ENCODE measurements at regions not wholly inside any gene's neighbourhood (a gene's known extent, or its start where the extent isn't known, plus 50 kb on each side); places are given as distances from the start of the nearest gene placed in this dataset.
"Not testable (repeated sequence)": the region's sequence is repeated elsewhere in the genome, so short reads cannot be mapped to it uniquely, and the experiment has no call there.

- CTCF ChIA-PET: interaction anchor here (0.5 to 1.6 kb wide), 14 partner anchors 9 to 954 kb away, joined by 3 to 10 read pairs (median 5); a partner anchor contains a TSS
- intact Hi-C loops (cut with DNase I, micrococcal nuclease): loop anchor here (1.0 to 2.0 kb wide), 3 partner anchors 31 to 520 kb away; no protein-coding TSS in a partner anchor
- H3K9me3 Mint-ChIP-seq (ENCODE audit: low read depth): no peaks in the 10 kb centered on the region
These were observed 120.5 kb upstream of the PRSS16 start for GRCh38 chr6:27126815-27127537.

GRCh38 chr6:27127874-27128273 lies 119.6 kb upstream of the PRSS16 start:
- H3K4me3 Mint-ChIP-seq; H3K36me3 Mint-ChIP-seq (ENCODE audit: low read depth); H3K27ac Mint-ChIP-seq; H3K27me3 Mint-ChIP-seq; ATAC-seq; DNase-seq; H3K9me3 Mint-ChIP-seq (ENCODE audit: low read depth); POLR2A ChIA-PET: not testable (repeated sequence)
- peaks cover 20% of the 10 kb centered on the region for H3K4me1 Mint-ChIP-seq
- CTCF ChIA-PET: interaction anchor here (0.7 to 1.6 kb wide), 3 partner anchors 11 to 171 kb away, joined by 4 to 10 read pairs (median 7); a partner anchor contains a TSS
- intact Hi-C loops (cut with DNase I, micrococcal nuclease): loop anchor here (1.0 to 2.0 kb wide), 3 partner anchors 30 to 521 kb away; no protein-coding TSS in a partner anchor

More at GRCh38 chr6:27126815-27127537, 120.5 kb upstream of the PRSS16 start:
- Mint-ChIP-seq H3K27me3 (no peaks in the 10 kb centered on the region), H3K27ac (peak overlapping the region; percentile 67), H3K36me3 (ENCODE audit: low read depth) (no peaks in the 10 kb centered on the region), H3K4me3 (peak overlapping the region; percentile 68), H3K4me1 (peaks cover 20% of the 10 kb centered on the region)
- peak; percentile 74 for ATAC-seq
- POLR2A ChIA-PET: interaction anchor here (0.6 to 1.1 kb wide), 5 partner anchors 19 to 1740 kb away, joined by 3 to 14 read pairs (median 7); a partner anchor contains a TSS
- DNase-seq: peak; percentile 89

GRCh38 chr6:27128311-27129094 lies 119.0 kb upstream of the PRSS16 start:
- Mint-ChIP-seq H3K36me3 (ENCODE audit: low read depth) (no peaks in the 10 kb centered on the region), H3K4me3 (no peak overlapping the region), H3K4me1 (peaks cover 20% of the 10 kb centered on the region), H3K9me3 (ENCODE audit: low read depth) (no peaks in the 10 kb centered on the region), H3K27me3 (no peaks in the 10 kb centered on the region), H3K27ac (no peak overlapping the region)
- POLR2A ChIA-PET: interaction anchor here (0.6 kb wide), 1 partner anchor 911 kb away, joined by 5 read pairs; no protein-coding TSS in a partner anchor
- CTCF ChIA-PET: interaction anchor here (0.7 kb wide), 1 partner anchor 171 kb away, joined by 4 read pairs; no protein-coding TSS in a partner anchor
- intact Hi-C loops (cut with DNase I, micrococcal nuclease): no loop called here
- DNase-seq (no peak), ATAC-seq (no peak)

- intact Hi-C loops (cut with DNase I, micrococcal nuclease): no loop called here
These were observed 118.2 kb upstream of the PRSS16 start for GRCh38 chr6:27129095-27129815.

GRCh38 chr6:27129917-27130316 lies 117.6 kb upstream of the PRSS16 start:
- no peaks in the 10 kb centered on the region for H3K27me3 Mint-ChIP-seq
- ChIA-PET POLR2A (interaction anchor here (6.1 kb wide), 1 partner anchor 16 kb away, joined by 368 read pairs; a partner anchor contains a TSS), CTCF (interaction anchor here (3.1 kb wide), 1 partner anchor 15 kb away, joined by 15 read pairs; no protein-coding TSS in a partner anchor)
- no peak for ATAC-seq
- H3K27ac Mint-ChIP-seq: peak overlapping the region; percentile 19
- no peak overlapping the region for H3K4me3 Mint-ChIP-seq
- H3K9me3 Mint-ChIP-seq (ENCODE audit: low read depth): no peaks in the 10 kb centered on the region
- no peak for DNase-seq
- intact Hi-C loops (cut with DNase I, micrococcal nuclease): loop anchor here (5.0 to 10.0 kb wide), 7 partner anchors 533 to 1735 kb away; partner anchors contain the start of gene ABT1 (in 2 of the 2)
- H3K4me1 Mint-ChIP-seq: peaks cover 29% of the 10 kb centered on the region
- H3K36me3 Mint-ChIP-seq (ENCODE audit: low read depth): no peaks in the 10 kb centered on the region

More at GRCh38 chr6:27129095-27129815, 118.2 kb upstream of the PRSS16 start:
- H3K9me3 Mint-ChIP-seq (ENCODE audit: low read depth): no peaks in the 10 kb centered on the region
- H3K36me3 Mint-ChIP-seq (ENCODE audit: low read depth): no peaks in the 10 kb centered on the region
- DNase-seq (no peak), ATAC-seq (no peak)
- peaks cover 24% of the 10 kb centered on the region for H3K4me1 Mint-ChIP-seq
- ChIA-PET POLR2A (interaction anchor here (0.6 kb wide), 1 partner anchor 912 kb away, joined by 5 read pairs; no protein-coding TSS in a partner anchor), CTCF (no interaction called here)
- no peaks in the 10 kb centered on the region for H3K27me3 Mint-ChIP-seq
- no peak overlapping the region for H3K27ac Mint-ChIP-seq
- no peak overlapping the region for H3K4me3 Mint-ChIP-seq

- Mint-ChIP-seq H3K4me3 (no peak overlapping the region), H3K27ac (no peak overlapping the region), H3K9me3 (ENCODE audit: low read depth) (no peaks in the 10 kb centered on the region), H3K27me3 (no peaks in the 10 kb centered on the region), H3K36me3 (ENCODE audit: low read depth) (no peaks in the 10 kb centered on the region), H3K4me1 (peaks cover 33% of the 10 kb centered on the region)
- POLR2A ChIA-PET: interaction anchor here (0.6 to 6.1 kb wide), 6 partner anchors 15 to 933 kb away, joined by 3 to 368 read pairs (median 6); a partner anchor contains a TSS
- CTCF ChIA-PET: interaction anchor here (1.0 to 3.1 kb wide), 3 partner anchors 14 to 535 kb away, joined by 3 to 15 read pairs (median 8); no protein-coding TSS in a partner anchor
- ATAC-seq (no peak), DNase-seq (no peak)
- intact Hi-C loops (cut with DNase I, micrococcal nuclease): loop anchor here (5.0 to 10.0 kb wide), 7 partner anchors 534 to 1734 kb away; partner anchors contain the start of gene ABT1 (in 2 of the 2)
These were observed 116.7 kb upstream of the PRSS16 start for GRCh38 chr6:27130668-27131428.

- H3K36me3 Mint-ChIP-seq (ENCODE audit: low read depth); H3K9me3 Mint-ChIP-seq (ENCODE audit: low read depth); H3K27ac Mint-ChIP-seq; H3K27me3 Mint-ChIP-seq; DNase-seq; H3K4me3 Mint-ChIP-seq: not testable (repeated sequence)
- ChIA-PET POLR2A (interaction anchor here (0.6 to 6.1 kb wide), 33 partner anchors 8 to 1106 kb away, joined by 3 to 368 read pairs (median 5); a partner anchor contains a TSS), CTCF (interaction anchor here (0.7 to 3.1 kb wide), 3 partner anchors 13 to 956 kb away, joined by 3 to 15 read pairs (median 11); a partner anchor contains a TSS)
- intact Hi-C loops (cut with DNase I, micrococcal nuclease): loop anchor here (1.0 to 10.0 kb wide), 22 partner anchors 14 to 1733 kb away; partner anchors contain the start of gene ABT1 (in 2 of the 2)
- H3K4me1 Mint-ChIP-seq: peaks cover 23% of the 10 kb centered on the region
- ATAC-seq: peak; percentile 23
These were observed 115.3 kb upstream of the PRSS16 start for GRCh38 chr6:27132282-27132531.

- CTCF ChIA-PET: interaction anchor here (1.3 to 3.1 kb wide), 3 partner anchors 12 to 19 kb away, joined by 9 to 15 read pairs (median 11); a partner anchor contains a TSS
- Mint-ChIP-seq H3K27me3 (no peaks in the 10 kb centered on the region), H3K4me3 (no peak overlapping the region), H3K27ac (no peak overlapping the region), H3K9me3 (ENCODE audit: low read depth) (no peaks in the 10 kb centered on the region), H3K4me1 (peaks cover 21% of the 10 kb centered on the region), H3K36me3 (ENCODE audit: low read depth) (no peaks in the 10 kb centered on the region)
- POLR2A ChIA-PET: interaction anchor here (0.6 to 6.1 kb wide), 40 partner anchors 9 to 1106 kb away, joined by 3 to 368 read pairs (median 6); a partner anchor contains a TSS
- ATAC-seq: peak; percentile 80
- DNase-seq: peak; percentile 93
- intact Hi-C loops (cut with DNase I, micrococcal nuclease): loop anchor here (1.0 to 10.0 kb wide), 24 partner anchors 14 to 1732 kb away; partner anchors contain the start of gene ABT1 (in 2 of the 2)
These were observed 114.8 kb upstream of the PRSS16 start for GRCh38 chr6:27132532-27133280.

All from activated CD4-positive, alpha-beta T cell treated with anti-CD3 and anti-CD28 coated beads for 36 hours (primary cell).